ENCODE measurements at regions not wholly inside any gene's neighbourhood (a gene's known extent, or its start where the extent isn't known, plus 50 kb on each side); places are given as distances from the start of the nearest gene placed in this dataset.

Small RNAs in the stretch of these regions (small RNA-seq; reads per million reads assigned to genes)
- gene ALDH7A1P4, result 0 reads per million in 2 experiments

Measured in SK-MEL-5 (cell line).